Nephron progenitor cell (in vitro differentiated cells): ENCODE measurements at regions not wholly inside any gene's neighbourhood (a gene's known extent, or its start where the extent isn't known, plus 50 kb on each side); places are given as distances from the start of the nearest gene placed in this dataset.
"Not testable (repeated sequence)": the region's sequence is repeated elsewhere in the genome, so short reads cannot be mapped to it uniquely, and the experiment has no call there.

Experiments used
- DNase-seq: peaks from one replicate; pipeline ENCODE4 v3.0.0; 2021
- H3K27ac Mint-ChIP-seq: 2 replicates; pipeline ENCODE4 v1.8.0; 2021; ENCODE audit warnings: mild to moderate bottlenecking, moderate library complexity, mixed read lengths
- H3K27me3 Mint-ChIP-seq: 2 replicates; pipeline ENCODE4 v1.8.0; 2021; ENCODE audit warnings: mild to moderate bottlenecking, low read depth, mixed read lengths; ENCODE audit not compliant: poor library complexity
- H3K36me3 Mint-ChIP-seq: 2 replicates; pipeline ENCODE4 v1.8.0; 2021; ENCODE audit warnings: low read depth, mixed read lengths
- H3K4me1 Mint-ChIP-seq: 2 replicates; pipeline ENCODE4 v1.8.0; 2021; ENCODE audit warnings: mixed read lengths
- H3K4me3 Mint-ChIP-seq: 2 replicates; pipeline ENCODE4 v1.8.0; 2021; ENCODE audit warnings: mild to moderate bottlenecking, moderate library complexity, mixed read lengths
- H3K9me3 Mint-ChIP-seq: 2 replicates; pipeline ENCODE4 v1.8.0; 2021; ENCODE audit warnings: mild to moderate bottlenecking, moderate library complexity, mixed read lengths
- CTCF ChIP-seq: fragments of 200-600 bp; sonication (generic); IDR thresholded peaks from 2 replicates; pipeline ENCODE4 v1.5.0; 2021; ENCODE audit warnings: antibody characterized with exemption

GRCh38 chr5:20331826-20332225, 343.8 kb upstream of the CDH18 start:
- no peaks in the 10 kb centered on the region for H3K4me1 Mint-ChIP-seq
- H3K4me3 Mint-ChIP-seq: no peak overlapping the region
- peaks cover 4% of the 10 kb centered on the region for H3K27me3 Mint-ChIP-seq
- peaks cover 4% of the 10 kb centered on the region for H3K9me3 Mint-ChIP-seq
- no peaks in the 10 kb centered on the region for H3K36me3 Mint-ChIP-seq
- H3K27ac Mint-ChIP-seq: no peak overlapping the region
- no peak for DNase-seq
- TF ChIP-seq CTCF: no peak

GRCh38 chr5:20323323-20323722, 335.3 kb upstream of the CDH18 start:
- DNase-seq: no peak
- Mint-ChIP-seq H3K36me3 (no peaks in the 10 kb centered on the region), H3K27me3 (no peaks in the 10 kb centered on the region), H3K9me3 (no peaks in the 10 kb centered on the region), H3K4me3 (no peak overlapping the region), H3K4me1 (no peaks in the 10 kb centered on the region), H3K27ac (no peak overlapping the region)
- no peak for TF ChIP-seq CTCF

- Mint-ChIP-seq H3K4me1 (no peaks in the 10 kb centered on the region), H3K4me3 (no peak overlapping the region), H3K9me3 (no peaks in the 10 kb centered on the region), H3K27me3 (no peaks in the 10 kb centered on the region), H3K36me3 (no peaks in the 10 kb centered on the region), H3K27ac (no peak overlapping the region)
- no peak for TF ChIP-seq CTCF
- DNase-seq: no peak
Measured at GRCh38 chr5:20307391-20307790, 319.4 kb upstream of the CDH18 start.

- Mint-ChIP-seq H3K27ac (no peak overlapping the region), H3K4me3 (no peak overlapping the region), H3K4me1 (no peaks in the 10 kb centered on the region), H3K9me3 (no peaks in the 10 kb centered on the region), H3K27me3 (no peaks in the 10 kb centered on the region), H3K36me3 (no peaks in the 10 kb centered on the region)
- no peak for TF ChIP-seq CTCF
- DNase-seq: no peak
Measured at GRCh38 chr5:20305463-20305862, 317.5 kb upstream of the CDH18 start.

GRCh38 chr5:20304570-20304969, 316.6 kb upstream of the CDH18 start:
- not testable (repeated sequence) for H3K4me3 Mint-ChIP-seq, H3K36me3 Mint-ChIP-seq, H3K4me1 Mint-ChIP-seq, H3K27ac Mint-ChIP-seq, DNase-seq, H3K27me3 Mint-ChIP-seq, H3K9me3 Mint-ChIP-seq

GRCh38 chr5:20300110-20300509, 312.1 kb upstream of the CDH18 start:
- no peaks in the 10 kb centered on the region for H3K27me3 Mint-ChIP-seq
- H3K4me3 Mint-ChIP-seq: no peak overlapping the region
- no peaks in the 10 kb centered on the region for H3K36me3 Mint-ChIP-seq
- no peak for DNase-seq
- H3K27ac Mint-ChIP-seq: no peak overlapping the region
- no peak for TF ChIP-seq CTCF
- H3K4me1 Mint-ChIP-seq: no peaks in the 10 kb centered on the region
- no peaks in the 10 kb centered on the region for H3K9me3 Mint-ChIP-seq

- Mint-ChIP-seq H3K36me3 (no peaks in the 10 kb centered on the region), H3K27ac (no peak overlapping the region), H3K27me3 (peaks cover 4% of the 10 kb centered on the region), H3K4me3 (no peak overlapping the region), H3K9me3 (no peaks in the 10 kb centered on the region), H3K4me1 (no peaks in the 10 kb centered on the region)
- DNase-seq: no peak
- TF ChIP-seq CTCF: no peak
Measured at GRCh38 chr5:20294696-20295095, 306.7 kb upstream of the CDH18 start.
